AG04450 (cell line): ENCODE measurements at regions not wholly inside any gene's neighbourhood (a gene's known extent, or its start where the extent isn't known, plus 50 kb on each side); places are given as distances from the start of the nearest gene placed in this dataset.

Source experiments
- CTCF ChIA-PET: fragments of 300-600, 350-600 bp; formaldehyde crosslinking; extraction: SDS; loops from one replicate; lab custom pipeline; 2022; ENCODE audit warnings: antibody characterized with exemption, inconsistent platforms; lab: Charles Lee
- POLR2A ChIA-PET: fragments of 350-600 bp; formaldehyde crosslinking; extraction: SDS; loops from one replicate; lab custom pipeline; 2021; ENCODE audit warnings: antibody characterized with exemption, inconsistent platforms; lab: Yijun Ruan, JAX
- DNase-seq: peaks from one replicate; pipeline ENCODE4 v3.0.0-alpha.2; 2011; ENCODE audit warnings: low read depth, low spot score
- H3K27ac ChIP-seq: one replicate; pipeline ENCODE4 v1.5.1; 2012; ENCODE audit warnings: low read depth, low read length, control low read depth
- H3K27me3 ChIP-seq: one replicate; pipeline ENCODE4 v1.6.0; 2012; ENCODE audit warnings: low read length; ENCODE audit not compliant: control insufficient read depth, insufficient read depth
- H3K4me3 ChIP-seq: 2 replicates; pipeline ENCODE4 v1.5.1; 2011; ENCODE audit warnings: mild to moderate bottlenecking, low read depth, low read length, control low read depth
- H3K9me3 ChIP-seq: 2 replicates; pipeline ENCODE4 v1.5.1; 2012; ENCODE audit warnings: low read length; ENCODE audit not compliant: control insufficient read depth, insufficient read depth
- TF ChIP-seq, protein P1 (sequence below): IDR thresholded peaks from 2 replicates; pipeline ENCODE4 v1.5.1; 2011; ENCODE audit warnings: low read depth, low read length, control low read depth, inconsistent platforms

DNA sequence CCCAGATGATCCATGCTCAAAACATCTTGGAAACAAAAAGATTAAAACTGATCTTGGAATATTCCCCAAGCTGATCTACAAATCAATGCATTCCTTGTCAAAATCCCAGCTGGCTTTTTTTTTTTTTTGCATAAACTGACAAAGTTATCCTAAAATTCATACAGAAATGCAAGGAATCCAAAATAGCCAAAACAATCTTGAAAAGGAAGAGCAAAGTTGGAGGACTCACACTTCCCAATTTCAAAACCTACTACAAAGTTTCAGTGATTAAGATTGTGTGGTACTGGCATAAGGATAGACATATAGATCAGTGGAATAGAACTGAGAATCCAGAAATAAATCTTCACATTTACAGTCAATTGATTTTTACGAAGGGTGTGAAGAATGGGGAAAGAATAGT lies 306.8 kb upstream of the MGAT5 start:
- CTCF ChIA-PET: interaction anchor here (0.6 kb wide), 1 partner anchor 1104 kb away, joined by 7 read pairs; no protein-coding TSS in a partner anchor
- TF ChIP-seq, protein P1, sequence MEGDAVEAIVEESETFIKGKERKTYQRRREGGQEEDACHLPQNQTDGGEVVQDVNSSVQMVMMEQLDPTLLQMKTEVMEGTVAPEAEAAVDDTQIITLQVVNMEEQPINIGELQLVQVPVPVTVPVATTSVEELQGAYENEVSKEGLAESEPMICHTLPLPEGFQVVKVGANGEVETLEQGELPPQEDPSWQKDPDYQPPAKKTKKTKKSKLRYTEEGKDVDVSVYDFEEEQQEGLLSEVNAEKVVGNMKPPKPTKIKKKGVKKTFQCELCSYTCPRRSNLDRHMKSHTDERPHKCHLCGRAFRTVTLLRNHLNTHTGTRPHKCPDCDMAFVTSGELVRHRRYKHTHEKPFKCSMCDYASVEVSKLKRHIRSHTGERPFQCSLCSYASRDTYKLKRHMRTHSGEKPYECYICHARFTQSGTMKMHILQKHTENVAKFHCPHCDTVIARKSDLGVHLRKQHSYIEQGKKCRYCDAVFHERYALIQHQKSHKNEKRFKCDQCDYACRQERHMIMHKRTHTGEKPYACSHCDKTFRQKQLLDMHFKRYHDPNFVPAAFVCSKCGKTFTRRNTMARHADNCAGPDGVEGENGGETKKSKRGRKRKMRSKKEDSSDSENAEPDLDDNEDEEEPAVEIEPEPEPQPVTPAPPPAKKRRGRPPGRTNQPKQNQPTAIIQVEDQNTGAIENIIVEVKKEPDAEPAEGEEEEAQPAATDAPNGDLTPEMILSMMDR: no peak
- POLR2A ChIA-PET: no interaction called here
- Histone ChIP-seq H3K9me3 (no peaks in the 10 kb centered on the region), H3K27ac (no peak overlapping the region), H3K27me3 (peaks cover 3% of the 10 kb centered on the region), H3K4me3 (no peak overlapping the region)
- DNase-seq: no peak

DNA sequence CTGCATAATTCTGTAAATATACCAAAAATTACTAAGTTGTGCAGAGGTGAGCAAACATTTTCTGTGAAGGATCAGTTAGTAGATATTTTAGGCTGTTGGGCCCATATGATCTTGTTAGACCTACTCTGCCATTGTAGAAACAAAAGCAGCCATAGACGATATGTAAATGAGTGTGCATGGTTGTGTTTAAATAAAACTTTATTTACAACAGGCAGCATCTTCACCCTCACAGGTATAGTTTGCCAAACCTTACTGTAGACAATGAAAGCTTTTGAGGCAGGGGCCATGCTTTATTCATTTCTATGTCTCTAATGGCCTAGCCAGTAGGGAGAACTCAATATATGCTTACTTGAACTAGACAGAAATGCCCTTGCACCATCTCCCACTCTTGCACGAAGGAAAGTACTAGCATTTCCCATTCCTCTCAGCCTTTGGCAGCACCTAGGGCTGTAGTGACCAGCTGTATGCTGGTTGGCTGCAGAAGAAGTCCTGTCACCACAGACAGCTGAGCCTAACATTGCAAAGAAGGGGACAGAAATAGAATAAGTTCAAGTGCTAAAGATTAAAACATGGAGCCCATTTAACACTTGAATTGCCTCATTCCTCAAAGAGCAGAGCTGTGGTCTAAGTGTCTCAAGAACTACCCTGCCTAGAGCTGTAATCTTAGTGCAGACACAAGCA lies 305.1 kb upstream of the MGAT5 start:
- Histone ChIP-seq H3K27me3 (peaks cover 3% of the 10 kb centered on the region), H3K27ac (no peak overlapping the region), H3K4me3 (no peak overlapping the region), H3K9me3 (no peaks in the 10 kb centered on the region)
- TF ChIP-seq, protein P1: no peak
- no peak for DNase-seq
- ChIA-PET CTCF (interaction anchor here (0.6 kb wide), 1 partner anchor 382 kb away, joined by 4 read pairs; no protein-coding TSS in a partner anchor), POLR2A (no interaction called here)

DNA sequence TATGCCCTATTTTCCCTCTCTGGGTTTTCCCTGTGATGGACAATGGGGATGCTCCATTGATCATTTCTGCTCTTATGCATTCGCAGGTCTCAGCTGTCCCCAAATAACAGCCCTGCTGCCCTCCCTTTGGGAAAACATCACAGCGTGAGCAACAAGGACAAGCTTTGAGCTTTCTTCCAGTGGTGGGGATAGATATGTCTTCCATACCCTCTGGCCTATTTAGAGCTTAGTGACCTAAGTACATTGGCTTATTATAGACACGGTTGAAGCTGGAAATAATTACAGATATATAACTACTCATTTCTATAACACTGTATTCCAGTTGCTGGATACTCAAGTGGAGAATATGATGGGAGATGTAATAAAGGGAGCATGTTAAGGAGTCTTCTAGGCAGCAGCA lies 304.3 kb upstream of the MGAT5 start:
- ChIA-PET POLR2A (no interaction called here), CTCF (interaction anchor here (0.6 kb wide), 1 partner anchor 381 kb away, joined by 4 read pairs; no protein-coding TSS in a partner anchor)
- DNase-seq: no peak
- no peak overlapping the region for H3K4me3 ChIP-seq
- no peaks in the 10 kb centered on the region for H3K9me3 ChIP-seq
- H3K27ac ChIP-seq: no peak overlapping the region
- TF ChIP-seq, protein P1: no peak
- peaks cover 3% of the 10 kb centered on the region for H3K27me3 ChIP-seq

DNA sequence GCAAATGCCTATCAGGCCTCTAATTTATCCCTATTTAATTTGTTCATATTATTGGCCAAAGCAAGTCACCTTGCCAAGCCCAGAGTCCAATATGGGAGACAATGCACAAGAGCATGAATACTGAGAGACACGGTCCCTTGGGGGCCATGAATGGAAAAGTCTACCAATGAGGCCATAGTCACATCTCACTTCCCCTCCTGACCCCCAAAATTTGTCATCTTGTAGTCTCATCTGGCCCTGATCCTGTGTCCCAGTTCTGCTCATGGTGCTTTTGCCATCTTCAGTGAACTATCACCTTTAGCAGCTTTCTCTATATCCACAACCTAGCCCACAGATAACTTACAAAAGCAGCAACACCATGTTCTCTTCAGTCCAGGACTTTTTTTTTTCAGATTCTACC lies 302.7 kb upstream of the MGAT5 start:
- no peak overlapping the region for H3K4me3 ChIP-seq
- no peak overlapping the region for H3K27ac ChIP-seq
- CTCF ChIA-PET: no interaction called here
- no peaks in the 10 kb centered on the region for H3K9me3 ChIP-seq
- DNase-seq: no peak
- TF ChIP-seq, protein P1: no peak
- POLR2A ChIA-PET: no interaction called here
- H3K27me3 ChIP-seq: peaks cover 3% of the 10 kb centered on the region

DNA sequence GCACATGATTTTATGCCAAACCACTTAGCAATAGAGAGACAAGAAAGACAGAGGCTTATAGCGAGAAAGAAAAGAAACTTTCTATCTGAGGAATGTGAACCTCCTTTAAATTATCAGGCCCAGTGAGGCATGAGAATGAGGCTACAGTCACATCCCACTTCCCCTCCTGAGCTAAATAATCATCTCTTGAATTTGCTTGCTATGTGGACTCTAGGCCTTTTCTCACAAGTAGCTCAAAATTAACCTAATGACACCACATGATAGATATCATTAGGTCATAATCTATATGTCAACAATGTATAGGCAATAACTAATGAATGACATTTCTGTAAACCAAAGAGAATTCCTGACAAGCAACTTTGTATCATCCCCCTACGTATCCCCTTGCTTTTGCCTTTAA lies 301.5 kb upstream of the MGAT5 start:
- TF ChIP-seq, protein P1: no peak
- DNase-seq: no peak
- ChIA-PET CTCF (no interaction called here), POLR2A (no interaction called here)
- Histone ChIP-seq H3K4me3 (no peak overlapping the region), H3K9me3 (no peaks in the 10 kb centered on the region), H3K27me3 (peaks cover 3% of the 10 kb centered on the region), H3K27ac (no peak overlapping the region)
